Fibroblast of skin of right quadriceps (primary cell): ENCODE measurements at regions not wholly inside any gene's neighbourhood (a gene's known extent, or its start where the extent isn't known, plus 50 kb on each side); places are given as distances from the start of the nearest gene placed in this dataset.

ENCODE experiments used
- DNase-seq: peaks from one replicate; pipeline ENCODE4 v3.0.0-alpha.2; 2013

- DNase-seq: no peak
Observed at GRCh38 chr5:167577616-167578015, 713.8 kb upstream of the WWC1 start.

- peak; percentile 87 for DNase-seq
Observed at GRCh38 chr5:167578977-167579692, 712.3 kb upstream of the WWC1 start.

- peak; percentile 72 for DNase-seq
Observed at GRCh38 chr5:167579693-167580055, 711.8 kb upstream of the WWC1 start.

GRCh38 chr5:167580608-167581007 is 710.8 kb upstream of the WWC1 start:
- no peak for DNase-seq

DNA sequence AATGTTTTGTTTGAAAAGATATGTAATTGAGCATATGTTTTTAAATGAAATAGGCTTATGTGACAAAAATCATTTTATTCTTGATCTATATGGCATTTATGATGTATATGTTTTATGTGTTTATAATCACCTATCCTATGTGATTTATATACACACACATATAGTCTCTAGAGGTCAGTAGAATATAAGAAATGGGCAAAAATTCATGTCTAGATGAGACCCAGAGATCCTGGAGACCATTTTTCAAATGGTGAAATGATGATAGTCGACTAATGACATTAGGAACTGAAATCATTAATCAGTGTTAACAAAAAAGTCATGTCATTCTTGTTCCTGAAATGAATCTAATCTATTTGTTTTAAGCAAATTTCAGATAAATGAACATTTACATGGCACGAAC is 709.2 kb upstream of the WWC1 start:
- DNase-seq: peak; percentile 57

DNA sequence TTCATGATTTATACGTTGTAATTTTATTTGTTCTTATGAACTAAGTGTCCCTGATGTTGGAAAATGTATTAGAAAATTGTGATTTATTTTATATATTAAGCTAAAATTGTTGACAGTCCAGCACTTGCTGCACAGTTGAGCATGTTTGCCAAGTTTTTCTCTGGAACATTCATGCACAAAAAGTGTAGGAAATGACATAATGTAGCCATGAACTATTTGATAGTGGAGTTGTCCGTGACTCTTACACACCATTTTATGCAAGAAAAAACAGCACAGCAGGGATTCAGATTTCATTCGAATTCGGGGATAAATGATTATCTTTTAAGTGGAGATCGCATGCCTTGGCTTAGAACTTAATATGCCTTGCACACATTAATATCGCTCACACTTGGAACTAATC is 708.6 kb upstream of the WWC1 start:
- DNase-seq: peak; percentile 68

DNA sequence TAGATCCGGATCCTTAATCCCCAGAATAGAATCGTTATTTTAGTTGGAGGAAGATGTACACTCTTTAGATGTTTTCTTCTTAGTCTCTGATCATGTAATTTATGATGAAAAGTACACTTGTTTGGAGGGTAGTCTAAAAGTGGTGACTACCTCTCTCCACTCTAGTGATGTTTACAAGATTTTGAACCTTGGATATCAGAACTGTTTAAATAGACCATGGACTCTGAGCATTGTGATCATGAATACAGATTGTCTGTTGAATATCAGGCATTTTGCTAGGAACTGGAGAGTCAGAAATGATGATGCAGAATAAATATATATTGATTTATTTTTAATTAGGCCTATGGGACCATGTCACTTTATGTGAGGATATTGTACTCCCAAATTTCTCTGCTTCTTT is 706.3 kb upstream of the WWC1 start:
- DNase-seq: no peak

GRCh38 chr5:167587772-167588437 is 703.5 kb upstream of the WWC1 start:
- peak; percentile 64 for DNase-seq

DNA sequence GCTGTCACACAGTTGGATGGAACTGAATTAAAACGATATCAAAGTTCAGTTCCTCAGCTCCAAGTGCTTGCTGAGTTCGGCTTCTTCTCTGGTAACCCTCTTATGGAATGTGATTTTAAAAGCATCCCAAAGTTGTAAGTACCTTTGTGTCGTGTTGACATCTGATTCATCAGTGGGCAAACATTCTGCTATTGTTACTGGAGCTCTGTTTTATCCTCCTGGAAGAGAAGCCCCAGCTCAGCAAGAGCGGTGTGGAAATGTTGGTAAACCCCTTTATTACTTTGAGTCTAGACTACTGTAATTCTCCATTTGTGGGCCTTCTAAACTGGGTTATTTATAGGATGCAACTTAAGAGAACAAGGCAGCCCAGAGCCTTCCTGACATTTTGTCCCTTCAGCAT is 699.3 kb upstream of the WWC1 start:
- no peak for DNase-seq

DNA sequence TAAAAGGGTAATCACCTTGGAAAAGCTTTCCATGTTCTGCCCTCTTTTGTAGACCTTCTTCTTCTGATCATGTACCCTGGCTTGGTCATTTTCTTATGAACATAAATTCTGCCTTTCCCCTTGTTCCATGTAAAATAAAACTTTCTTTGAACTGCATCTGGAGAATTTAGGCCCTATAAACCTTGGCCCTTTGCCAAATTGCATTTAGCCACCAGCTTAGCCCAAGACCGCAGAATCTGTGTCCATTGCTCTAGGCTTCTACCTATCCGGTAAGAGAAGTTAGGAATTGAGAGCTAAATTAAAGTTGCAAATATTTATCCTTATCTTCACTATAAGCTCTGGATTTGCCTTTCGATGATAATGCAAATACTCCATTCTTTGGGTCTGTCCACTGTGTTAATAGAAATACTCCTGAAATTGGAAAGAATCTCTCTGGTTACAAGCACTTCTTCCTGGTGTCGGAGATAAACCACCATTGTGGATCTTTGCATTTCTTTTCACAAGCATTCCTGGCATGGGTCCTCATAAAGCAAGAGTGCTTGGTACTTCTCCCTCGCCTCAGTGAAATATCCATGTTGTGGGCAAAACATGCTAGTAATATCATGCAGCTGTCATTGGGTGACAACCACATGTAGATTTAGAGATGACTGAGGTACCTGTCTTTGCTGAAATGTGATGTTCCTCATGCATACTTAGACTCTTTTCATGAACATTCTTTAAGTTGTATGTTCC is 698.0 kb upstream of the WWC1 start:
- DNase-seq: no peak

DNA sequence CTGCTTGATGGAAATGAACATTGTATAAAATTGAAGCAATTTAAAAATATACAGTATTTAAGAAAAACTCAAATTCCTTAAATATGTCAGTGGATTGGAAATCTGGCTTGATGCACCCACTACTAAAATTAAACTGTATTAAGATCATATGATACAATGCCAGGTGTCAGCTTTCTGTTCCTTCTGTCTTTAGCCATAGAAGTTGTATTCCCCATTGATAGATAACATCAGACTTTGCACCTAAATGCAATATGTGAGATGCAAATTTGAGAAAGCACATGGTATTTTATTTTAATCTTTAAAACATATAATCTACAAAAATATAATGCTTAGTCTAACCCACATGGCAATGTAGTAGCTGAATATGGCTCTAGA is 697.4 kb upstream of the WWC1 start:
- DNase-seq: no peak

GRCh38 chr5:167594750-167595149 is 696.7 kb upstream of the WWC1 start:
- DNase-seq: no peak

- no peak for DNase-seq
Observed at GRCh38 chr5:167595196-167595595, 696.2 kb upstream of the WWC1 start.

GRCh38 chr5:167598166-167598565 is 693.3 kb upstream of the WWC1 start:
- DNase-seq: no peak

DNA sequence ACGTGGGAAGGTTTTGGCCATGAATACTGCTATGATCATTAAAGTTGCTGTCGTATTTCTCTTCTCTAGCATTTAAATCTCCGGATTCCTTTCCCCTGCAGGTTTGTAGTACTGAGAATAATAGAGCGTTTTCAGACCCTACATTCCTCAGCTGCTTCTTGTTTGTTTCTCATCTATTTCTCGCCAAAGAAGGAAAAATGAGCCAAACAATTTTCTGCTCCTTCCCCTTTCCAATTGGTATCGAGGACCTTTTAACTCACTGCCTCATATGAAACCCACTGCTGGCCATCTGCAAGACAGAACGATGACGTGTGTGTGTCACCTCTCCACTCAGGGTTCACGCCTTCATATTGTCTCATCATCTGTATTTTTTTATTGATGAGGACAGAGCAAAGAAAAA is 689.4 kb upstream of the WWC1 start:
- DNase-seq: peak; percentile 52

GRCh38 chr5:167603135-167603534 is 688.3 kb upstream of the WWC1 start:
- no peak for DNase-seq

DNA sequence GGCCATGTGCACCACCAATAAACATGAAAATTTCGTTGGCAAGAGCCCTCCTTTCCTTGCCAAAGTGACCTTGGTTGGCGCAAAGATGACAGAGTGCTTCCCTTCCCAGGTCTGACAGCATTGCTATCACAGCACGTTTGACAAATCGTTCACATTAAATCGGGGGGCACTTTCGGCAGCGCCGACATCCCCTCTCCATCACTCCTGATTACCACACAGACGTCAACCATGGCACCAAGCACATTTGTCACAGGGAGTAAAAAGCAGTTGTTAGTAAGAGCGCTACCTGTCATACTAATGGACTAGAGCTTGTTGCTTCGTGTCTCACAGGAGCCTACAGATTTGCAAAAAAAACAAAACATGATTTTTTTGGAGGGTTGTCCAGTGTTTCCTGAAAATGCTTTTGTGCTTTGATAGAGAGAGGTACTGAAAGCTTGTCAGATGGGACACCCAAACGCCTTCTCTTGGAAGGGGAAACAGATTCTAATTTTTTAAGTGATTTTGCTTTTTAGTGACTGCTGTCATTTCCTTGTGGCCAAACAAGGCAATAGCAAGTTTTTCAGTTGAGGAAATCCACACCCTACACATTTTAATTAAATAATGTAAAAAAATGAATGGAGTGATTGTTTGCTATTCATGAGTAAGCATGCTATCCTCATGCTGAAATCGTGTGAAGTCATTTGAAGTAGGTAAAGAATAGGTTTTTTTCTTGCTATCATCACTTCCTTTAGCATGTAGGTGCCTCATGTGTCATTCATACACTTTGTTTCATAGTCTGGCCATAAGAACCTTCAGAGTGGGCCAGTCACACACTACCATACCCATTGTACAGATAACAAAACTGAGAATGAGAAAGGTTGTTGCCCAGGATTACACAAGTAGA is 682.8 kb upstream of the WWC1 start:
- no peak for DNase-seq

- no peak for DNase-seq
Observed at GRCh38 chr5:167614294-167615021, 677.0 kb upstream of the WWC1 start.

DNA sequence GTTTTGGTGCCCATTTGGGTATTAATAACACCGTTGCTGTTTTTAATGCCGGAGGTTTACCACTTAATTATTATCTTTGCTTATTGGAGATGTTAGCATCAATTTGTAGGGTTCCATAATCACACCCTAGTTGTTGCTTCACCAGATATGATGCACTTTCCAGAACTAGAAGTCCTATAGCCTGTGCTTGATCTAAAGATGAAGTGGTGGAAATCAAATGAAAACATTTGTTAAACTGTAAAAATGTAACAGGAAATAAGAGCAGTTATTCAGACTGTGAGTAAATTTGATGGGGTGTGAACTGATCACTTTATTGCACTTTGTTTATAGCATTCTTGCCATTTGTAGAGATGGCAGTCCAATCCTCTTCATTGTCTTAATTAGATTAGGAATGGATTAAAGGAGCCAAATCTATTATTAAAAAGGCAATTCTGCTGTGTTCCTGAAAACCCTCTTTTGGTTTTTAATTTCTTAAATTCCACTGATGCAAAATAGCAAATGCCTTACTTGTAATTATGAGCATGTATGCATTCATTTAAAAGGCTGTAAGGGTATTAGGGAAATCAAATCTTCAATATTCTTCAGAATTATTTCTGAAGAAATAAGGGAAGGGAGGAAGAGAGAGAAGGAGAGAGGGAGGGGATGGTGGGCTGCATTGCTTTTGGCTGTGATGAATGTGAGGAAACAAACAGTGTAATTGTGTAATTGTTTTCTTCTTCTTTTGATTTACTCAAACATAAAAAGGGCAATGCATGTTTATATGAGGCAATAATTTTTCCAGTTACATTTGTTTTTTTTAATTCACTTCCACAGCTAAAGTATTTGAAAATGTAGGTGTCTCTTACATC is 675.2 kb upstream of the WWC1 start:
- DNase-seq: no peak

DNA sequence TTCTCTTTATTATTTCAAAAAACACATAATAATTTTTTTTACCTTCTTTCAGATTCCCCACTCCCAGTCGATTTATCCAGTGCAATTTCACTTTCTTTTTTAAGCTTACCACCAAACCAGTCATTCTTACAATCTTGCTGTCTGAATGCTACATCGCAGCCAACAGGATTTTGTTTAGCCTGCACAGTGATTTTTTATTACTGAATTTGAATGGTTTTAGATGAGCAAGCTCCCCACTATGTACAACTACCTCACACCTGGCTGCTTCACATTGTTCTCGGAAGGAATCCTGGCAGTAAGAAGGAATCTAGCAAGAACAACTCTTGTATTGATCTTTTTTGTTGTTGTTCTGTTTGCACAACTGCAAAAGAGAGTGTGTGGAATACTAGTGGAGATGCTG is 668.1 kb upstream of the WWC1 start:
- DNase-seq: no peak

DNA sequence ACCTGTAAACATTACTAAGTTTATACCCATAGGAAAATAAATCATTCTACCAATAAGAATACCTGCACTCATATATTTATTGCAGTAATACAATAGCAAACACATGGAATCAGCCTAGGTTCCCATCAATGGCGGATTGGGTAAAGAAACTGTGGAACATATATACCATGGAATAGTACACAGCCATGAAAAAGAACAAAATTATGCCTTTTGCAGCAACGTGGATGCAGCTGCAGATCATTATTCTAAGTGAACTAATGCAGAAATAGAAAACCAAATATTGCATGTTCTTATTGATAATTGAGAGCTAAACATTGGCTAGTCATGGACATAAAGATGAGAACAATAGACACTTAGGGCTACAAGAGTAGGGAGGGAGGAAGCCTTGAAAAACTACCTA is 667.4 kb upstream of the WWC1 start:
- DNase-seq: no peak
